SK-N-SH treated with all-trans-retinoic acid at 6 μM for 48 hours (cell line): ENCODE measurements at regions not wholly inside any gene's neighbourhood (a gene's known extent, or its start where the extent isn't known, plus 50 kb on each side); places are given as distances from the start of the nearest gene placed in this dataset.
A peak's percentile ranks its signal among the peaks of the same experiment; 100 is the strongest.

Experiments
- PATZ1 ChIP-seq: fragments of 250-450 bp; sonication (Bioruptor Pico); IDR thresholded peaks from 2 replicates; pipeline ENCODE4 v1.8.0; 2020; ENCODE audit warnings: mild to moderate bottlenecking, moderate library complexity, borderline replicate concordance
- POU6F1 ChIP-seq: fragments of 250-450 bp; sonication (Bioruptor Pico); IDR thresholded peaks from 2 replicates; pipeline ENCODE4 v1.8.0; 2021; ENCODE audit warnings: low read depth, mild to moderate bottlenecking, moderate library complexity, borderline replicate concordance
- RARB ChIP-seq: fragments of 250-450 bp; sonication (Bioruptor Pico); IDR thresholded peaks from 2 replicates; pipeline ENCODE4 v1.8.0; 2021; ENCODE audit warnings: mild to moderate bottlenecking, moderate library complexity
- ZFP3 ChIP-seq: fragments of 250-450 bp; sonication (Bioruptor Pico); IDR thresholded peaks from 2 replicates; pipeline ENCODE4 v1.5.0; 2020; ENCODE audit warnings: mild to moderate bottlenecking, moderate library complexity
- ZNF565 ChIP-seq: fragments of 450-650 bp; formaldehyde crosslinking; conservative IDR thresholded peaks from 2 replicates; pipeline ENCODE4 v1.5.0; 2020; ENCODE audit warnings: low read depth, mild to moderate bottlenecking, moderate library complexity
- TF ChIP-seq, protein P1 (sequence below): fragments of 250-450 bp; sonication (Bioruptor Pico); IDR thresholded peaks from 2 replicates; pipeline ENCODE4 v1.5.1; 2021; ENCODE audit warnings: mild to moderate bottlenecking, moderate library complexity

GRCh38 chr2:139769633-139770032 lies 989.4 kb upstream of the NXPH2 start:
- no peak; the same call in 1 of the 2 replicates for TF ChIP-seq POU6F1 (CRISPR knock-in tag)
- no peak for TF ChIP-seq RARB (CRISPR knock-in tag)
- TF ChIP-seq ZNF565 = no peak
- no peak for TF ChIP-seq ZFP3 (CRISPR knock-in tag)
- TF ChIP-seq, protein P1, sequence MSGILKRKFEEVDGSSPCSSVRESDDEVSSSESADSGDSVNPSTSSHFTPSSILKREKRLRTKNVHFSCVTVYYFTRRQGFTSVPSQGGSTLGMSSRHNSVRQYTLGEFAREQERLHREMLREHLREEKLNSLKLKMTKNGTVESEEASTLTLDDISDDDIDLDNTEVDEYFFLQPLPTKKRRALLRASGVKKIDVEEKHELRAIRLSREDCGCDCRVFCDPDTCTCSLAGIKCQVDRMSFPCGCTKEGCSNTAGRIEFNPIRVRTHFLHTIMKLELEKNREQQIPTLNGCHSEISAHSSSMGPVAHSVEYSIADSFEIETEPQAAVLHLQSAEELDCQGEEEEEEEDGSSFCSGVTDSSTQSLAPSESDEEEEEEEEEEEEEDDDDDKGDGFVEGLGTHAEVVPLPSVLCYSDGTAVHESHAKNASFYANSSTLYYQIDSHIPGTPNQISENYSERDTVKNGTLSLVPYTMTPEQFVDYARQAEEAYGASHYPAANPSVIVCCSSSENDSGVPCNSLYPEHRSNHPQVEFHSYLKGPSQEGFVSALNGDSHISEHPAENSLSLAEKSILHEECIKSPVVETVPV = peak; percentile 60; the same call in 1 of the 2 replicates
- no peak for TF ChIP-seq PATZ1 (CRISPR knock-in tag)
